WTC11 (cell line): ENCODE measurements at regions not wholly inside any gene's neighbourhood (a gene's known extent, or its start where the extent isn't known, plus 50 kb on each side); places are given as distances from the start of the nearest gene placed in this dataset.

ENCODE experiments used
- GRHL2 ChIP-seq: fragments of 250-450 bp; sonication (Bioruptor Pico); IDR thresholded peaks from 2 replicates; pipeline ENCODE4 v1.8.0; 2022; ENCODE audit warnings: mild to moderate bottlenecking, moderate library complexity; ENCODE audit not compliant: insufficient replicate concordance, severe bottlenecking
- MXD4 ChIP-seq: fragments of 250-450 bp; sonication (Bioruptor Pico); IDR thresholded peaks from 2 replicates; pipeline ENCODE4 v1.8.0; 2021; ENCODE audit warnings: mild to moderate bottlenecking, moderate library complexity, borderline replicate concordance
- SMAD3 ChIP-seq: sonication (generic); formaldehyde crosslinking; IDR thresholded peaks from 2 replicates; pipeline ENCODE4 v1.8.0; 2022; ENCODE audit warnings: missing genetic modification reagents, mild to moderate bottlenecking, borderline replicate concordance
- SP1 ChIP-seq: sonication (generic); formaldehyde crosslinking; conservative IDR thresholded peaks from 2 replicates; pipeline ENCODE4 v1.8.1; 2022; ENCODE audit warnings: missing genetic modification reagents
- TF ChIP-seq, protein P1 (sequence below): sonication (generic); formaldehyde crosslinking; IDR thresholded peaks from 2 replicates; pipeline ENCODE4 v1.8.0; 2022; ENCODE audit warnings: mild to moderate bottlenecking, missing genetic modification reagents
- TF ChIP-seq, protein P2 (sequence below): fragments of 200-600 bp; IDR thresholded peaks from 2 replicates; pipeline ENCODE4 v1.8.0; 2022; ENCODE audit warnings: antibody characterized with exemption
- TF ChIP-seq, protein P3 (sequence below): sonication (generic); formaldehyde crosslinking; conservative IDR thresholded peaks from 2 replicates; pipeline ENCODE4 v1.8.1; 2022; ENCODE audit warnings: mild to moderate bottlenecking, missing genetic modification reagents
- TF ChIP-seq, protein P4 (sequence below): sonication (generic); formaldehyde crosslinking; IDR thresholded peaks from 2 replicates; pipeline ENCODE4 v1.8.1; 2022; ENCODE audit warnings: mild to moderate bottlenecking, moderate library complexity, missing genetic modification reagents

- TF ChIP-seq, protein P1, sequence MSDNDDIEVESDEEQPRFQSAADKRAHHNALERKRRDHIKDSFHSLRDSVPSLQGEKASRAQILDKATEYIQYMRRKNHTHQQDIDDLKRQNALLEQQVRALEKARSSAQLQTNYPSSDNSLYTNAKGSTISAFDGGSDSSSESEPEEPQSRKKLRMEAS = no peak
- TF ChIP-seq SP1 (CRISPR knock-in tag) = no peak
- TF ChIP-seq, protein P2, sequence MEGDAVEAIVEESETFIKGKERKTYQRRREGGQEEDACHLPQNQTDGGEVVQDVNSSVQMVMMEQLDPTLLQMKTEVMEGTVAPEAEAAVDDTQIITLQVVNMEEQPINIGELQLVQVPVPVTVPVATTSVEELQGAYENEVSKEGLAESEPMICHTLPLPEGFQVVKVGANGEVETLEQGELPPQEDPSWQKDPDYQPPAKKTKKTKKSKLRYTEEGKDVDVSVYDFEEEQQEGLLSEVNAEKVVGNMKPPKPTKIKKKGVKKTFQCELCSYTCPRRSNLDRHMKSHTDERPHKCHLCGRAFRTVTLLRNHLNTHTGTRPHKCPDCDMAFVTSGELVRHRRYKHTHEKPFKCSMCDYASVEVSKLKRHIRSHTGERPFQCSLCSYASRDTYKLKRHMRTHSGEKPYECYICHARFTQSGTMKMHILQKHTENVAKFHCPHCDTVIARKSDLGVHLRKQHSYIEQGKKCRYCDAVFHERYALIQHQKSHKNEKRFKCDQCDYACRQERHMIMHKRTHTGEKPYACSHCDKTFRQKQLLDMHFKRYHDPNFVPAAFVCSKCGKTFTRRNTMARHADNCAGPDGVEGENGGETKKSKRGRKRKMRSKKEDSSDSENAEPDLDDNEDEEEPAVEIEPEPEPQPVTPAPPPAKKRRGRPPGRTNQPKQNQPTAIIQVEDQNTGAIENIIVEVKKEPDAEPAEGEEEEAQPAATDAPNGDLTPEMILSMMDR = no peak
- TF ChIP-seq, protein P3, sequence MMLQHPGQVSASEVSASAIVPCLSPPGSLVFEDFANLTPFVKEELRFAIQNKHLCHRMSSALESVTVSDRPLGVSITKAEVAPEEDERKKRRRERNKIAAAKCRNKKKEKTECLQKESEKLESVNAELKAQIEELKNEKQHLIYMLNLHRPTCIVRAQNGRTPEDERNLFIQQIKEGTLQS (CRISPR knock-in tag) = no peak
- TF ChIP-seq SMAD3 (CRISPR knock-in tag) = no peak
- TF ChIP-seq MXD4 (CRISPR knock-in tag) = no peak
- TF ChIP-seq GRHL2 (CRISPR knock-in tag) = no peak
- TF ChIP-seq, protein P4, sequence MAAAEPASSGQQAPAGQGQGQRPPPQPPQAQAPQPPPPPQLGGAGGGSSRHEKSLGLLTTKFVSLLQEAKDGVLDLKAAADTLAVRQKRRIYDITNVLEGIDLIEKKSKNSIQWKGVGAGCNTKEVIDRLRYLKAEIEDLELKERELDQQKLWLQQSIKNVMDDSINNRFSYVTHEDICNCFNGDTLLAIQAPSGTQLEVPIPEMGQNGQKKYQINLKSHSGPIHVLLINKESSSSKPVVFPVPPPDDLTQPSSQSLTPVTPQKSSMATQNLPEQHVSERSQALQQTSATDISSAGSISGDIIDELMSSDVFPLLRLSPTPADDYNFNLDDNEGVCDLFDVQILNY (CRISPR knock-in tag) = no peak
These were observed 181.1 kb downstream of the TGFB2 start for GRCh38 chr1:218526198-218526580.
